Activated CD4-positive, alpha-beta T cell treated with anti-CD3 and anti-CD28 coated beads for 4 hours (primary cell): ENCODE measurements at regions not wholly inside any gene's neighbourhood (a gene's known extent, or its start where the extent isn't known, plus 50 kb on each side); places are given as distances from the start of the nearest gene placed in this dataset.
"Not testable (repeated sequence)": the region's sequence is repeated elsewhere in the genome, so short reads cannot be mapped to it uniquely, and the experiment has no call there.

Experiments used
- DNase-seq, 2 donors: peaks; one replicate each; pipeline ENCODE4 v3.0.0-alpha.2; 2020

- no peak for DNase-seq
Observed at GRCh38 chr10:117601716-117602115, 59.2 kb downstream of the EMX2 start.

DNA sequence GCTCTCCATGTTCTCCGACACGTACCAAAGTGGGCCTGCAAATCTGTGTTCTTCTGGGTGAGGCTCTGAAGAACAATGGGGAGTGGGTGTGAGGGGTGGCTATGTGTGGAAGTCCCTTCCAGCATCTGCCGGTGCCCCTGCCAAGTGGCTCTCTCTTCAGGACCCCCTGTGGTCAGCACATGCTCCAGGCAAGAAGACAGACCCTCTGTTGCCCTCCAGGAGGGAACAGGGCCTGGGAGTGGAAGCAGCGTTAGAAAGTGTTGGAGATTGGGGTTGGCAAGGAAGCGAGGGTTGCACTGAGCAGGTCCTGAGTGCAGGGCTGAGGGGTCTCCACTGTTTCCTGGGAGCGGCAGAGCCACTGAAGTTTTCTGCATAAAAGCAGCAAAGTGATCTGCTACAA, 60.5 kb downstream of the EMX2 start:
- DNase-seq = no peak

DNA sequence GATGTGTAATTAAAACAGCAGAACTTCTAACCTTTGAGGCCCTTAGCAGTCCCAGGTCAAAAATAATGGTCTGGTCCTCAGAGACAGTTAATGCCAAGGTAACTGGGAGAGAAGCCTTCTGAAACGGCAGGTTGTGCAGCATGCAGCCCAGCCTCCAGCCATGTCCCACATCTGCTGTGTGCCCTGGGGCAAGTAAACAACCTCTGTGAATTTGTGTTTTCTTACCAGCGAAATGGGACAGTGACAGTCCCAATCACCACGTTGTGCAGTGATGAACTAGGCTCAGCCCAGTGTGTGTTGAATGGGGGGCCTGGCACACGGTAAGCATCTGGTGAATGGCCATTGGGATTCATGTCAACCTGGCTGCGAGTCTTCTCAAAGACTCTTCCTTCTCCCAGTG, 61.2 kb downstream of the EMX2 start:
- DNase-seq = no peak

DNA sequence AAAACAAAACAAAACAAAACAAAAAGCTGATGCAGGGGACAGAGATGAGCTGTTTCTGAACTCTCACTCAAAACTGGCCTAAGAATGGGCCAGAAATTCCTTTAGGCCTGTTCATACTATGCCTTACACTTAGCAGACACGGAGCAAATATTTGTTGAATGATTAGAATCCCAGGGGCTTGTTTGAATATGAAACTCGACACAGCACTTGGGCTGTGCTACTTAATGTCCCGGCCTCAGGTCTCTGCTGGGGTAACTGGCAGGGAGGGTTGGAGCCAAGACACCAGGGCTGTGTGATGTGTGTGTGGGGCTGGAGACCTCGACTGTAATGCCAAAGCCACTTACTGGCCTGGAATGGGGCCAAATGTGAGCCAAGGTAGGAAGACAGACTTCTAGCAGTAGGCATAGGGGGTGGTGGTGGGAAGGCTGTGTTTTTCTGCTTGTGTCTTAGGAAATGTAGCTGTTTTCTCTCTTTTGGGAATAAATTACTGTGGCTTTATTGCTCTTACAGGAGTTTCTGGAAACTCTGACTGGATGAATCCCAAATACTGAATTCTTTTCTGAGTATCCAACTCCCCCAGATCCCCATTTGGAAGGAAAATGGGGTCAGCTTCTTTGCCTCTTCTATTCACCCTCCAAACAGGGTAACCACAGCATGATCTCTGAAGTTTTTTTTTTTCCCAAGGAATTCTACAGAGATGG, 66.7 kb downstream of the EMX2 start:
- DNase-seq = no peak

- no peak for DNase-seq
Observed at GRCh38 chr10:117609796-117610170, 67.2 kb downstream of the EMX2 start.

DNA sequence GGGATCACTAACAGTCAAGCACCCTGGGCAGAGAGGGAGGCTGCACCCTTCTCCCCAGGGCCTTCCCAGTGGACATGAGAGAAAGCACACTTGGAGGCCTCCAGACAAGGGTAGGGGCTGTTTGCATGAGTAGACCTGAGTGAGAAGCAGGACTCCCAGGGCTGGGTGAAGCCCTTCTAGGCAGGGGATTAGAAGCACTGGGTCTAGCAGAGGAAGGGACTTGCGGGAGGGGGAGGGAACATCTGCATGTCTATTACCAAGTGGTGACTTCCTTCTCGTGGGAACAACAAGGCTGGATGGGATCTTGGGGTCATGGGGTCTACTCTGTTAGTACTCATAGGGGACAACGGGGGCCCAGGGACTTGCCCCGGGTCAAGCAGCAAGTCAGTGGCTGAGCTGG, 67.8 kb downstream of the EMX2 start:
- no peak for DNase-seq

DNA sequence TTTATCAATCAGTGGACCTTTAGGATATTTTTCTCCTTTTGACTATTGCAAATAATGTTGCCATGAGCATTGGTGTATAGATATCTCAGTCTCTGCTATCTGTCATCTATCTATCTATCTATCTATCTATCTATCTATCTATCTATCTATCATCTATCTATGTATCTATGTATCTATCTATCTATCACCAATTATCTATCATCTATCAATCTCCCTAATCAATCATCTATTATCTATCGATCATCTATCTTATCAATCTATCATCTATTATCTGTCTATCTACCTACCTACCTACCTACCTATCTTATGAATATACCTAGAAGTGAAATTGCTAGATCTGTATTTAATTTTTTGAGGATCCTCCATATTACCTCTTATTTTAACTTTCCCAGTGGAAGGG, 69.6 kb downstream of the EMX2 start:
- DNase-seq = no peak

GRCh38 chr10:117615649-117616048, 73.1 kb downstream of the EMX2 start:
- DNase-seq = no peak

DNA sequence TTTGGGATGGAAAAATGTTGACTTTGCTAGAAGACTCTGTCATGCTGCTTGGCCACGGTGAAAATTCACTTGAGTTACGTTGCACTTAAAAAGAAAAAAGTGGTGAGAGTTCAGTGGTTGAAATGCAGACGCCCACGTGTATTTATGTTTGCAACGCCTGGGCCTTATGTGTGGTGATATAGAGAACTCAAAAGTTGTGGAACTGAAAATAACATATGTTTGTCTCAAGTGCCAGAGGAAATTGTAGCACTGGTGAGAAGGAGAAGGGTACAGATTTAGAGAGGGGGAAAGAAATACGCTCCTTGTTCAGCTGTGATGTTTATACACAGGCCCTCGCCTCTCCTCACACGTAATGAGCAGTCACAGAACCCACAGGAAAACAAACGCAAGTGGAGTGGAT, 73.6 kb downstream of the EMX2 start:
- DNase-seq = no peak

GRCh38 chr10:117617086-117617485, 74.5 kb downstream of the EMX2 start:
- DNase-seq = no peak

GRCh38 chr10:117617659-117618058, 75.1 kb downstream of the EMX2 start:
- no peak for DNase-seq

DNA sequence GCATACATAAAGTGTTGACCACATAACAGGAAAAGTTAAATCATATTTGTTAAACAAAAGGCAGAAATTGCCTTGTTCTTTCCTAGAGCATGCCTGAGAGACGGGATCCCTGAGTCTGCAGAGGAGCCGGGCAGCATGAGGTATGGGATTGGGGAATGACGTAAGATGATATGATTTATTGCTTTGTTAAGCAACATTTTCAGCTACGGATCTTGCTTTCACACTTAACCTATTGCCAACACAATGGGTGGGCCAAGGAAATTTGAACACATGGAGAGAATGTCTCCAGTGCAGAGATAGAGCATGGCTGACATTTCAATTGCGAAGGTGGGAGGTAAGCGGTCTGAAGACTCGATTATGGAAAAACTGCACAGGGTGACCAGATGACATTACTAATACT, 76.7 kb downstream of the EMX2 start:
- no peak for DNase-seq

- DNase-seq = no peak
Observed at GRCh38 chr10:117619707-117620405, 77.3 kb downstream of the EMX2 start.

- DNase-seq = no peak
Observed at GRCh38 chr10:117621196-117621595, 78.7 kb downstream of the EMX2 start.

DNA sequence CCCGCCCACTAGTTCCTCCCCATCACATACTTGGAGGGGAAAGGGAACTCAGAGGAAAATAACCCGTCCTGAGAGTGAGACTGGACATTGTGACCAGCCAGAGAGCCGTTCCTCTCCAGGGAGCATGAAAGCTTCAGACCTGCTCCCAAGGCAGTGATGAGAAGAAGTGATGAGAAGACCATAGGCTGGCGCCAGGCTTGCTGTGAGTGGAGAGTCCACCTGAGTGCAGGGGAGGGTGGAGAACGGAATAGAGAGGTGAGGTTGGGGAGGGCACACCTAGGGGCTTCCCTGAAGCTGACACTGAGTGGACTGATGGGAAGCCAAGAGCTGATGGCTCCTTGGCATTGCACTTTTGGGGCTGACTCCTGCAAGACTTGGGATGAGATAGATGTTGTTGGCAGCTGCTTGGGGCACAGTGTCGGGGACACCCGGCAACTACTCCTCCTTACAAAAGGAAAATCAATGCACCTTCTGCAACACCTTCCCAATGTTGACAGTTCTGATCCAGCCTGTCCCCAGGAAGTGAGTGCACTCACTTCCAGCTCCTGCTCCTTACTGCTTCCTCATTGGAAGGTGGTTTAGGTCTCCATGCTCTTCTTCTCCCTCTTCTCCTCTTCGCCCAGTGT, 79.4 kb downstream of the EMX2 start:
- no peak for DNase-seq

DNA sequence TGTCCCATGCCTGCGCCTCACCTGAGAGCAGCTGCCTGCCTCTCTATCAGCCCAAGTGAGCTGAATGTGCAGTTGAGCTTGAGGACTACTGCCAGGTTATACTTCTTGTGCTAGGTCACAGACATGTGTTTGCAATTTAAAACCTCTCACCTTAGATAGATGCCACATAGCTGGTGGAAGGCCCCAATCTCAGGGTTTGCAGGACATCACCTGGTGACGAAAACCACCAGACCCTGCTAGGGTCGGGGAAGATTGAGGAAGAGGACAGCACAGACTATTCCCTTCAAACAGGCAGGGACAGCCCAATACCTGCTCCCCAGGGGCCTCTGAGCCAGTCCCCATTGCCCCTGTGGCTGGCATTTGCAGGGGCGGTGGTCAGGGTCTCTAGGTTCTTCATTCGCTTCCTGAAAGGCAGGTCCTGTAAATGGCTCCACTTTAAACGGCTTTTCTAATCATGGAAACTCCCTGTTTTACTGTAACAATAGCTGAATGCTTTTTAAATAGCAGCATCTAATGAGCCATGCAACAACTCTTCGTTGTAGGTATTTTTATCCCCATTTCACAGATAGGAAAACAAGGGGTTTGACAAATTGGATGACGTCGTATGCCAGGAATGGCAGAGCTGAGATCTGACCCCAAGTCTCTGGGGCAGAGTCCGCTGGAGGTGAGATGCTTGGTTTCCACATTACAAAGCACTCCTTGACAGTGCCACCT, 80.1 kb downstream of the EMX2 start:
- no peak for DNase-seq

GRCh38 chr10:117626228-117626627, 83.7 kb downstream of the EMX2 start:
- no peak for DNase-seq

GRCh38 chr10:117627561-117627960, 85.0 kb downstream of the EMX2 start:
- no peak for DNase-seq

- not testable (repeated sequence) for DNase-seq
Observed at GRCh38 chr10:117629717-117630116, 87.2 kb downstream of the EMX2 start.

DNA sequence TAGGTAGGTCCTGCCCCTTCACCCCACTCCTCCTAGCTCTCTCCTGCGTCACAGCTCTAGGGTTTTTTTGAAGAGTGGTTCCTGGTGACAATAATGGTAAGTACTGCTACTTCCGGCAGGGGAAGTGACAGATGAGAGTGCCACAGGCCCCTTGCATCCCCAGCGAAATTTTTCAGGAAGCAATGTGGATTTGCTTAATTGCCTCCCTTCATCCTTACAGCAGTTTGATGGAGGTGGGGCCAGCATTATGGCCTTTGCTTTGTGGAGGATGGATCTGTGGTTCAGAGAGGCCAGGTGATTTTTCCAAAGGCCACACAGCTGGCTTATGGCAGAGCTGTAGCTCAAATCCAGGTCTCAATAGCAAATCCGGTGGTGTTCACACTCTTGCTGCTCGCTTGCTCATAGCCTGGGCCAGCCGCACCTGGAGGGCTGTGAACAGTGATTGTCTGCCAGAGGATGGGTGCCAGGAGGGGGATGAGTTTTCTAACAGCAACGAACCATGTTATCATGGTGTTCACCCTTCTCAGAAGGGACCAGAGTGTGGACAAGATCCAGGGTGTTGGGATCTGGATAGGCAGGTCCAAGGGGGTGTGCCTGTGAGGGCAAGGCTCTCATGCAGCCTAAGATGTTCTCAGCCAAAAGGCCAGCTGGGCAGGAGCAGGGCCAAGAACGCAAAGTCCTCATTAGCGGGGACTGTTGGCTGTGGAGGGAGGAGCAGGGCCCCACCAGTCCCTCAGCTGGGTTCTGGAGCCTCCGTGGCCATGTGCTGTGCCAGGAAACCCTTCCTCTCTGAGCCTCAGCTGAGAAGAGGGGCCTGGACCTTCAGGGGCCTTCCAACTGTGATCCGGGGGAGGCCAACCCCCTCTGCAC, 89.0 kb downstream of the EMX2 start:
- no peak for DNase-seq

DNA sequence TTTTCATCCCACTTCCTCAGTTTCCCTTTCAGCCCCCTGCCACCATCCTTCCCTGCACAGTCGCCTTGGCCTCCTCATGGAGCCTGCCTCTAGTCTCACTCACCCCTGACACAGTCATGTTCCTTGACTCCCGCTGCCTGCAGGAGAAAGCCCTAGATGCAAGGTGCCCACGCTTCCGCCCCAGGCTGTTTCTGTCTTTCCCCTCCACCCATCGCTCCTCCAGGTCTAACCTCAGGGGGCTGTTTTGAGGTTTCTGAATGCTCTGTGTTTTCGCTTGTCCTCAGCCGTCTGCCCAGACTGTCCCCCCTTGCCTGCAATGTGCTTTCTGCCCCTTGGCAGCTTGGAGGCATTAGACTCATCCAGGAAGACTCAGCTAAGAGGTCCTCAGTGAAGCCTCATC, 89.9 kb downstream of the EMX2 start:
- DNase-seq = no peak

DNA sequence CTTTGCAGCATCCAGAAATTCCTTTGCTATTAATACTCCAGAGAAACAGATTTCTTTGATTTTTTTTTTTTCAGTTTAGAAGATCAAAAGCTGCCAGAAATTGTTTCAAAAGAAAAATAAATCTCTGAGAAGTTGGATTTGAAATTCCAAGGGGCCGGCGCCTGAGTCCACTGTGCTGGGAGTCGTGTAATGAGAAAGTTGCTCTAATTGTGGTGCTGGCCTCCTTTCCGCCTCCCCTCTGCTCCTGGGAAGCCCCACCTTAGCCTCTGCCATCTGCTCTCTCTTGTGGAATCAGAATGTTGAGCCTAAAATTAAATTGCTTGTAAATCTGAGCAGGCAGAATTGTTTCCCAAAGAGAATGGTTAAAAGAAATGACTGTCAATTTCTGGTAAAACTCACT, 93.3 kb downstream of the EMX2 start:
- DNase-seq = no peak

- DNase-seq = no peak
Observed at GRCh38 chr10:117638200-117638599, 95.7 kb downstream of the EMX2 start.
